A673 (cell line): ENCODE measurements at regions not wholly inside any gene's neighbourhood (a gene's known extent, or its start where the extent isn't known, plus 50 kb on each side); places are given as distances from the start of the nearest gene placed in this dataset.
A peak's percentile ranks its signal among the peaks of the same experiment; 100 is the strongest.

Experiments used
- BruUV-seq: library from RNA; stranded (reverse); fragments of 400-500 nt; replicated peaks from 2 replicates; lab custom pipeline; 2021; lab: Mats Ljungman, UMichigan
- CTCF ChIA-PET: fragments of 300-600 bp; sonication (Branson Sonifier 250); formaldehyde crosslinking; loops from one replicate; lab custom pipeline; 2022; ENCODE audit warnings: antibody characterized with exemption; lab: Charles Lee
- POLR2A ChIA-PET: fragments of 300-600 bp; sonication (Branson Sonifier 250); formaldehyde crosslinking; loops from one replicate; lab custom pipeline; 2022; ENCODE audit warnings: antibody characterized with exemption; ENCODE audit not compliant: low non-redundant PET; lab: Charles Lee
- DNase-seq: peaks from one replicate; pipeline ENCODE4 v3.0.0-alpha.2; 2015; ENCODE audit warnings: low spot score
- H3K27ac ChIP-seq: fragments of 200-600 bp; sonication (generic); 2 replicates; pipeline ENCODE4 v1.5.1; 2016; ENCODE audit warnings: mixed run types, low read depth, mild to moderate bottlenecking, mixed read lengths, antibody characterized with exemption, low read length; ENCODE audit not compliant: poor library complexity, severe bottlenecking
- H3K27me3 ChIP-seq: fragments of 200-600 bp; sonication (generic); replicated peaks from 2 replicates; pipeline ENCODE4 v1.6.1; 2017; ENCODE audit warnings: mixed run types, low read depth, mild to moderate bottlenecking, mixed read lengths, antibody characterized with exemption, low read length; ENCODE audit not compliant: insufficient read depth, poor library complexity
- H3K36me3 ChIP-seq: fragments of 200-600 bp; sonication (generic); 2 replicates; pipeline ENCODE4 v1.6.1; 2016; ENCODE audit warnings: mixed run types, mild to moderate bottlenecking, mixed read lengths, antibody characterized with exemption, low read length; ENCODE audit not compliant: insufficient read depth, poor library complexity, severe bottlenecking
- H3K4me1 ChIP-seq: fragments of 200-600 bp; sonication (generic); 2 replicates; pipeline ENCODE4 v1.6.1; 2017; ENCODE audit warnings: mixed run types, mild to moderate bottlenecking, mixed read lengths, antibody characterized with exemption, low read length; ENCODE audit not compliant: insufficient read depth, poor library complexity, severe bottlenecking
- H3K4me3 ChIP-seq: fragments of 200-600 bp; sonication (generic); 2 replicates; pipeline ENCODE4 v1.5.1; 2016; ENCODE audit warnings: low read depth, mixed run types, mild to moderate bottlenecking, mixed read lengths, low read length; ENCODE audit not compliant: poor library complexity, severe bottlenecking
- H3K9me3 ChIP-seq: fragments of 200-600 bp; sonication (generic); 2 replicates; pipeline ENCODE4 v1.6.1; 2016; ENCODE audit warnings: mixed run types, low read depth, mild to moderate bottlenecking, mixed read lengths, antibody characterized with exemption, low read length; ENCODE audit not compliant: poor library complexity, severe bottlenecking
- EZH2 ChIP-seq: fragments of 200-600 bp; sonication (generic); IDR thresholded peaks from 2 replicates; pipeline ENCODE4 v1.6.1; 2017; ENCODE audit warnings: borderline replicate concordance, low read depth, mild to moderate bottlenecking, mixed read lengths, antibody characterized with exemption, low read length; ENCODE audit not compliant: poor library complexity, severe bottlenecking
- intact Hi-C: fragments of 100-400 bp; cut with micrococcal nuclease; formaldehyde crosslinking; loops from one replicate; pipeline ENCODE4 v1.10.0; 2022; ENCODE audit not compliant: unreplicated experiment
- TF ChIP-seq, protein P1 (sequence below): fragments of 300-800, 200-600 bp; sonication (generic); conservative IDR thresholded peaks from 2 replicates; pipeline ENCODE4 v1.5.1; 2017; ENCODE audit warnings: low read depth, mild to moderate bottlenecking, antibody characterized with exemption, low read length, moderate library complexity, mixed read lengths

DNA sequence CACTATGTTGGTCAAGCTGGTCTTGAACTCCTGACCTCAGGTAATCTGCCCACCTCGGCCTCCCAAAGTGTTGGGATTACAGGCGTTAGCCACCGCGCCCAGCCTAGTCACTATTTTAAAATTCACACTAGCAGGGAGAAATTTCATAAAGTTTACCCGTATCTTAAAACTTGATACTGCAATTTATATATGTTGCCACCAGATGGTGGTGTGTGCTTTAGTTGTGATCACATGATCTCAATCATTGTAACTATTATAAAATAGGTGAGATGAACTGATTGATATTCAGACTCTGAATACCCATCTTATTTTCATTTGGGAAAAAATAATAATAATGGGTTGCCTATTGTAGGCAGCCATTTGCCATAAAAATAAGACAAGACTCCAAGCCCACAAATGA lies 1330.4 kb upstream of the WWC1 start:
- ChIA-PET POLR2A (no interaction called here), CTCF (no interaction called here)
- no peaks in the 10 kb centered on the region for H3K9me3 ChIP-seq
- no peaks in the 10 kb centered on the region for H3K36me3 ChIP-seq
- no TSS peak for BruUV-seq
- H3K4me3 ChIP-seq, result no peak overlapping the region
- H3K27ac ChIP-seq, result no peak overlapping the region
- no peaks in the 10 kb centered on the region for H3K4me1 ChIP-seq
- H3K27me3 ChIP-seq, result no peaks in the 10 kb centered on the region
- intact Hi-C loops, result no loop called here
- no peak for TF ChIP-seq EZH2
- TF ChIP-seq, protein P1, sequence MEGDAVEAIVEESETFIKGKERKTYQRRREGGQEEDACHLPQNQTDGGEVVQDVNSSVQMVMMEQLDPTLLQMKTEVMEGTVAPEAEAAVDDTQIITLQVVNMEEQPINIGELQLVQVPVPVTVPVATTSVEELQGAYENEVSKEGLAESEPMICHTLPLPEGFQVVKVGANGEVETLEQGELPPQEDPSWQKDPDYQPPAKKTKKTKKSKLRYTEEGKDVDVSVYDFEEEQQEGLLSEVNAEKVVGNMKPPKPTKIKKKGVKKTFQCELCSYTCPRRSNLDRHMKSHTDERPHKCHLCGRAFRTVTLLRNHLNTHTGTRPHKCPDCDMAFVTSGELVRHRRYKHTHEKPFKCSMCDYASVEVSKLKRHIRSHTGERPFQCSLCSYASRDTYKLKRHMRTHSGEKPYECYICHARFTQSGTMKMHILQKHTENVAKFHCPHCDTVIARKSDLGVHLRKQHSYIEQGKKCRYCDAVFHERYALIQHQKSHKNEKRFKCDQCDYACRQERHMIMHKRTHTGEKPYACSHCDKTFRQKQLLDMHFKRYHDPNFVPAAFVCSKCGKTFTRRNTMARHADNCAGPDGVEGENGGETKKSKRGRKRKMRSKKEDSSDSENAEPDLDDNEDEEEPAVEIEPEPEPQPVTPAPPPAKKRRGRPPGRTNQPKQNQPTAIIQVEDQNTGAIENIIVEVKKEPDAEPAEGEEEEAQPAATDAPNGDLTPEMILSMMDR, result peak; percentile 43
- peak; percentile 18 for DNase-seq

DNA sequence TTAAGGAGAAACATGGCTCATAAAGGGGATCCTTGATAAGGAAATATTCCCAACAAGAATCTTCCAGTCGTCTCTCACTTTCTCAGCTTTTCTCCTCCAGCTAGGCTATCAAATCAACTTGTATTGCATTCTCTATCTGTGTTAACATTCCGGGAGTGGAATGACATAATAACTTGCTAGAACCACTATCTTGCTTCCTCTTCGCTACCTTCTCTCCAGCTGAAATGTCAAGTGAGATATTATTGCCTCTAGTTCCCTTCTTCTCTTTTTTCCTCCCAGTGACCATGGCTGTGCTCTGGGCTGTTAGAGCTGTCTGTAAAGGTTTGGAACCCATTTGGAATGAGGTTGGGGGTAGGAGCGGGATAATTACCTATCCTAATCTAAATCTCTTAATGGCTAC lies 1329.5 kb upstream of the WWC1 start:
- no peaks in the 10 kb centered on the region for H3K36me3 ChIP-seq
- no peak for DNase-seq
- H3K9me3 ChIP-seq, result no peaks in the 10 kb centered on the region
- intact Hi-C loops, result no loop called here
- TF ChIP-seq, protein P1, result no peak
- TF ChIP-seq EZH2, result no peak
- POLR2A ChIA-PET, result no interaction called here
- H3K27me3 ChIP-seq, result no peaks in the 10 kb centered on the region
- no peak overlapping the region for H3K27ac ChIP-seq
- no TSS peak for BruUV-seq
- no peaks in the 10 kb centered on the region for H3K4me1 ChIP-seq
- H3K4me3 ChIP-seq, result no peak overlapping the region
- CTCF ChIA-PET, result no interaction called here

DNA sequence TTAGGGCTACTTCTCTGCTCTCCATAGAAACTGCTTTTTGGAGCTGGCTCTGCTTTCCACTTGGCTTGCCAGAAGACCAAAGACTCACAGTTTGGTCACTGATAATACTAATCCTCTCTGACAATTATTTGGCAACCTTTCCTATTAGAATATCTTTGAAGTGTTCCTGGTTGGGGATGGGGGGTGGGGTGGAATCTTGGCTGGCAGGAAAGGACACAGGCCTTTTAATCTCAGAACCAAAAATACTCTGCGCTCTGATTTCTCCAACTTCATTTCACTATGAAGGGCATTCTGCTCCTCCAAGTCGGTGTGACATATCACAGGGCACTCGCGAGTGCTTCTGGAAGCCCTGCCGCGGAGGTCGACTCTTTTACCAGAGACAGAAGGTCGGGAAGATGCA lies 1329.0 kb upstream of the WWC1 start:
- TF ChIP-seq, protein P1, result no peak
- TF ChIP-seq EZH2, result no peak
- Histone ChIP-seq H3K9me3 (no peaks in the 10 kb centered on the region), H3K4me1 (no peaks in the 10 kb centered on the region), H3K36me3 (no peaks in the 10 kb centered on the region), H3K27me3 (no peaks in the 10 kb centered on the region), H3K4me3 (no peak overlapping the region), H3K27ac (no peak overlapping the region)
- ChIA-PET CTCF (no interaction called here), POLR2A (no interaction called here)
- BruUV-seq, result no TSS peak
- DNase-seq, result no peak
- intact Hi-C loops, result no loop called here
